ENCODE measurements at regions not wholly inside any gene's neighbourhood (a gene's known extent, or its start where the extent isn't known, plus 50 kb on each side); places are given as distances from the start of the nearest gene placed in this dataset.

- TF ChIP-seq, protein P1, sequence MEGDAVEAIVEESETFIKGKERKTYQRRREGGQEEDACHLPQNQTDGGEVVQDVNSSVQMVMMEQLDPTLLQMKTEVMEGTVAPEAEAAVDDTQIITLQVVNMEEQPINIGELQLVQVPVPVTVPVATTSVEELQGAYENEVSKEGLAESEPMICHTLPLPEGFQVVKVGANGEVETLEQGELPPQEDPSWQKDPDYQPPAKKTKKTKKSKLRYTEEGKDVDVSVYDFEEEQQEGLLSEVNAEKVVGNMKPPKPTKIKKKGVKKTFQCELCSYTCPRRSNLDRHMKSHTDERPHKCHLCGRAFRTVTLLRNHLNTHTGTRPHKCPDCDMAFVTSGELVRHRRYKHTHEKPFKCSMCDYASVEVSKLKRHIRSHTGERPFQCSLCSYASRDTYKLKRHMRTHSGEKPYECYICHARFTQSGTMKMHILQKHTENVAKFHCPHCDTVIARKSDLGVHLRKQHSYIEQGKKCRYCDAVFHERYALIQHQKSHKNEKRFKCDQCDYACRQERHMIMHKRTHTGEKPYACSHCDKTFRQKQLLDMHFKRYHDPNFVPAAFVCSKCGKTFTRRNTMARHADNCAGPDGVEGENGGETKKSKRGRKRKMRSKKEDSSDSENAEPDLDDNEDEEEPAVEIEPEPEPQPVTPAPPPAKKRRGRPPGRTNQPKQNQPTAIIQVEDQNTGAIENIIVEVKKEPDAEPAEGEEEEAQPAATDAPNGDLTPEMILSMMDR (conservative IDR thresholded peaks at IDR 0.05): no peak
- H3K4me3 Mint-ChIP-seq: no peak overlapping the region
- DNase-seq (ENCODE audit: low read depth, low spot score): no peak
- H3K27ac Mint-ChIP-seq (ENCODE audit: unreplicated experiment): no peak overlapping the region
- H3K9me3 Mint-ChIP-seq: no peaks in the 10 kb centered on the region
- peaks cover 51% of the 10 kb centered on the region for H3K4me1 Mint-ChIP-seq
- H3K36me3 Mint-ChIP-seq (ENCODE audit: low read depth): no peaks in the 10 kb centered on the region
- peaks cover 3% of the 10 kb centered on the region for H3K27me3 Mint-ChIP-seq (ENCODE audit: low read depth)
These were observed 130.9 kb downstream of the CHSY1 start for GRCh38 chr15:101120987-101121386.

GRCh38 chr15:101120473-101120872 is 131.4 kb downstream of the CHSY1 start:
- Mint-ChIP-seq H3K4me1 (peaks cover 56% of the 10 kb centered on the region), H3K36me3 (ENCODE audit: low read depth) (no peaks in the 10 kb centered on the region), H3K9me3 (no peaks in the 10 kb centered on the region), H3K27ac (ENCODE audit: unreplicated experiment) (no peak overlapping the region), H3K27me3 (ENCODE audit: low read depth) (peaks cover 3% of the 10 kb centered on the region), H3K4me3 (no peak overlapping the region)
- no peak for DNase-seq (ENCODE audit: low read depth, low spot score)
- TF ChIP-seq, protein P1 (conservative IDR thresholded peaks at IDR 0.05): no peak
